ENCODE measurements at regions not wholly inside any gene's neighbourhood (a gene's known extent, or its start where the extent isn't known, plus 50 kb on each side); places are given as distances from the start of the nearest gene placed in this dataset.

GRCh38 chr1:163974120-163974519 lies 584.9 kb upstream of the PBX1 start:
- intact Hi-C loops (cut with micrococcal nuclease) = no loop called here
- no TSS peak for BruUV-seq (replicated peaks)
- TF ChIP-seq, protein P1, sequence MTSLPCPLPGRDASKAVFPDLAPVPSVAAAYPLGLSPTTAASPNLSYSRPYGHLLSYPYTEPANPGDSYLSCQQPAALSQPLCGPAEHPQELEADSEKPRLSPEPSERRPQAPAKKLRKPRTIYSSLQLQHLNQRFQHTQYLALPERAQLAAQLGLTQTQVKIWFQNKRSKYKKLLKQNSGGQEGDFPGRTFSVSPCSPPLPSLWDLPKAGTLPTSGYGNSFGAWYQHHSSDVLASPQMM (CRISPR knock-in tag; IDR thresholded peaks at IDR 0.05) = no peak
- no peak for TF ChIP-seq SRSF3 (IDR thresholded peaks at IDR 0.05; ENCODE audit: insufficient read depth, low read length)
- no peak for TF ChIP-seq BCL6 (CRISPR knock-in tag; IDR thresholded peaks at IDR 0.05)
- TF ChIP-seq, protein P2, sequence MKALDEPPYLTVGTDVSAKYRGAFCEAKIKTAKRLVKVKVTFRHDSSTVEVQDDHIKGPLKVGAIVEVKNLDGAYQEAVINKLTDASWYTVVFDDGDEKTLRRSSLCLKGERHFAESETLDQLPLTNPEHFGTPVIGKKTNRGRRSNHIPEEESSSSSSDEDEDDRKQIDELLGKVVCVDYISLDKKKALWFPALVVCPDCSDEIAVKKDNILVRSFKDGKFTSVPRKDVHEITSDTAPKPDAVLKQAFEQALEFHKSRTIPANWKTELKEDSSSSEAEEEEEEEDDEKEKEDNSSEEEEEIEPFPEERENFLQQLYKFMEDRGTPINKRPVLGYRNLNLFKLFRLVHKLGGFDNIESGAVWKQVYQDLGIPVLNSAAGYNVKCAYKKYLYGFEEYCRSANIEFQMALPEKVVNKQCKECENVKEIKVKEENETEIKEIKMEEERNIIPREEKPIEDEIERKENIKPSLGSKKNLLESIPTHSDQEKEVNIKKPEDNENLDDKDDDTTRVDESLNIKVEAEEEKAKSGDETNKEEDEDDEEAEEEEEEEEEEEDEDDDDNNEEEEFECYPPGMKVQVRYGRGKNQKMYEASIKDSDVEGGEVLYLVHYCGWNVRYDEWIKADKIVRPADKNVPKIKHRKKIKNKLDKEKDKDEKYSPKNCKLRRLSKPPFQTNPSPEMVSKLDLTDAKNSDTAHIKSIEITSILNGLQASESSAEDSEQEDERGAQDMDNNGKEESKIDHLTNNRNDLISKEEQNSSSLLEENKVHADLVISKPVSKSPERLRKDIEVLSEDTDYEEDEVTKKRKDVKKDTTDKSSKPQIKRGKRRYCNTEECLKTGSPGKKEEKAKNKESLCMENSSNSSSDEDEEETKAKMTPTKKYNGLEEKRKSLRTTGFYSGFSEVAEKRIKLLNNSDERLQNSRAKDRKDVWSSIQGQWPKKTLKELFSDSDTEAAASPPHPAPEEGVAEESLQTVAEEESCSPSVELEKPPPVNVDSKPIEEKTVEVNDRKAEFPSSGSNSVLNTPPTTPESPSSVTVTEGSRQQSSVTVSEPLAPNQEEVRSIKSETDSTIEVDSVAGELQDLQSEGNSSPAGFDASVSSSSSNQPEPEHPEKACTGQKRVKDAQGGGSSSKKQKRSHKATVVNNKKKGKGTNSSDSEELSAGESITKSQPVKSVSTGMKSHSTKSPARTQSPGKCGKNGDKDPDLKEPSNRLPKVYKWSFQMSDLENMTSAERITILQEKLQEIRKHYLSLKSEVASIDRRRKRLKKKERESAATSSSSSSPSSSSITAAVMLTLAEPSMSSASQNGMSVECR (CRISPR knock-in tag; IDR thresholded peaks at IDR 0.05) = no peak
- TF ChIP-seq CREB3L1 (IDR thresholded peaks at IDR 0.05; ENCODE audit: borderline replicate concordance, low read depth) = no peak
- TF ChIP-seq CC2D1A (IDR thresholded peaks at IDR 0.05) = no peak
- no peak for TF ChIP-seq RBM17 (IDR thresholded peaks at IDR 0.05; ENCODE audit: borderline replicate concordance, low read depth, low read length)
- TF ChIP-seq HDGF (IDR thresholded peaks at IDR 0.05) = no peak
- no peak for TF ChIP-seq SRSF7 (optimal IDR thresholded peaks at IDR 0.05; ENCODE audit: low read depth, low read length)
- TF ChIP-seq, protein P3, sequence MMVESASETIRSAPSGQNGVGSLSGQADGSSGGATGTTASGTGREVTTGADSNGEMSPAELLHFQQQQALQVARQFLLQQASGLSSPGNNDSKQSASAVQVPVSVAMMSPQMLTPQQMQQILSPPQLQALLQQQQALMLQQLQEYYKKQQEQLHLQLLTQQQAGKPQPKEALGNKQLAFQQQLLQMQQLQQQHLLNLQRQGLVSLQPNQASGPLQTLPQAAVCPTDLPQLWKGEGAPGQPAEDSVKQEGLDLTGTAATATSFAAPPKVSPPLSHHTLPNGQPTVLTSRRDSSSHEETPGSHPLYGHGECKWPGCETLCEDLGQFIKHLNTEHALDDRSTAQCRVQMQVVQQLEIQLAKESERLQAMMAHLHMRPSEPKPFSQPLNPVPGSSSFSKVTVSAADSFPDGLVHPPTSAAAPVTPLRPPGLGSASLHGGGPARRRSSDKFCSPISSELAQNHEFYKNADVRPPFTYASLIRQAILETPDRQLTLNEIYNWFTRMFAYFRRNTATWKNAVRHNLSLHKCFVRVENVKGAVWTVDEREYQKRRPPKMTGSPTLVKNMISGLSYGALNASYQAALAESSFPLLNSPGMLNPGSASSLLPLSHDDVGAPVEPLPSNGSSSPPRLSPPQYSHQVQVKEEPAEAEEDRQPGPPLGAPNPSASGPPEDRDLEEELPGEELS (CRISPR knock-in tag; IDR thresholded peaks at IDR 0.05; ENCODE audit: borderline replicate concordance) = no peak
- TF ChIP-seq ZNF263 (CRISPR knock-in tag; IDR thresholded peaks at IDR 0.05; ENCODE audit: borderline replicate concordance) = no peak
- TF ChIP-seq ZNF133 (CRISPR knock-in tag; IDR thresholded peaks at IDR 0.05) = no peak
- no peak for TF ChIP-seq HOXB6 (CRISPR knock-in tag; IDR thresholded peaks at IDR 0.05; ENCODE audit: borderline replicate concordance)
- TF ChIP-seq ZNF639 (CRISPR knock-in tag; conservative IDR thresholded peaks at IDR 0.05 in 1 of 2, IDR thresholded peaks at IDR 0.05 in 1 of 2) = no peak

More at GRCh38 chr1:163974120-163974519, 584.9 kb upstream of the PBX1 start:
- in situ Hi-C loops (cut with MboI) = no loop called here
- no peaks in the 10 kb centered on the region for H3K9me3 ChIP-seq (replicated peaks; ENCODE audit: control insufficient read depth, insufficient read depth, low read depth, low read length)
- no peaks in the 10 kb centered on the region for H3K4me1 ChIP-seq (replicated peaks in 1 of 2; ENCODE audit: control insufficient read depth in 2 of 2, insufficient read depth in 2 of 2, low read length in 2 of 2)
- FAIRE-seq (no peak), DNase-seq (ENCODE audit: extremely low read depth in 1 of 4, low spot score in 3 of 4) (no peak), ATAC-seq (no peak)
- H3K27ac ChIP-seq (ENCODE audit: extremely low read depth, low read depth, low read length) = no peak overlapping the region
- no peaks in the 10 kb centered on the region for H3K27me3 ChIP-seq (ENCODE audit: control insufficient read depth in 2 of 2, insufficient read depth in 2 of 2, low read length in 2 of 2)
- H3K36me3 ChIP-seq (ENCODE audit: control insufficient read depth, insufficient read depth, low read length) = no peaks in the 10 kb centered on the region
- CTCF ChIA-PET (ENCODE audit: low intra/inter-chr PET ratio) = no interaction called here
- 0% methylated on average over 2 of the region's 2 CpGs for WGBS (ENCODE audit: insufficient coverage, low coverage, missing lambda C conversion rate)
- no peak overlapping the region for H3K4me3 ChIP-seq
- H3K4me2 ChIP-seq (ENCODE audit: insufficient read depth, low read length) = no peak overlapping the region
- H3K9ac ChIP-seq (ENCODE audit: insufficient read depth in 1 of 2, low read depth in 2 of 2, low read length in 2 of 2) = no peak overlapping the region
- POLR2A ChIA-PET = no interaction called here
- H4K20me1 ChIP-seq (replicated peaks; ENCODE audit: control insufficient read depth, insufficient read depth, low read length) = no peaks in the 10 kb centered on the region
- H3K79me2 ChIP-seq (ENCODE audit: control insufficient read depth, insufficient read depth, low read length) = no peaks in the 10 kb centered on the region
- H3K9me1 ChIP-seq (ENCODE audit: control insufficient read depth, insufficient read depth, low read length) = no peaks in the 10 kb centered on the region
- no peak overlapping the region for H2AFZ ChIP-seq (ENCODE audit: low read depth, low read length)

Data from K562 (cell line).